ENCODE measurements at regions not wholly inside any gene's neighbourhood (a gene's known extent, or its start where the extent isn't known, plus 50 kb on each side); places are given as distances from the start of the nearest gene placed in this dataset.

DNA sequence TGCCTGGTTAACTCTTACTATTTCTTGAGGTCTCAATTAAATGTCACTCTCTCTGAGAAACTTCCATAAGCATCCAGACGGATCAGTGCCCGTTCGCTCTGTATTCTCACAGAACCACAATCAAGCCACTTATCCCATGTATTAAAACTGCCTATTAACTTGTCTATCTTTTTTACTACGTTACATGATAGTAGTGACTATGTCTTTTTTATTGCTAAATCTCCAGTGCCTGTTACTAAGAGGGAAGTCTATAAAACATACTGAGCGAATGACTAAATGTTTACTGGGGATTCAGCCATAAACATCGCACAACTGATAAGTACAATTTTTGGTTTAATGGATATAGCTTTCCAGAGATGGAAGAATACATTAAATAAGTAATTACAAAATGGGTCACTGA is 399.9 kb downstream of the NXPH1 start:
- TF ChIP-seq, protein P1, sequence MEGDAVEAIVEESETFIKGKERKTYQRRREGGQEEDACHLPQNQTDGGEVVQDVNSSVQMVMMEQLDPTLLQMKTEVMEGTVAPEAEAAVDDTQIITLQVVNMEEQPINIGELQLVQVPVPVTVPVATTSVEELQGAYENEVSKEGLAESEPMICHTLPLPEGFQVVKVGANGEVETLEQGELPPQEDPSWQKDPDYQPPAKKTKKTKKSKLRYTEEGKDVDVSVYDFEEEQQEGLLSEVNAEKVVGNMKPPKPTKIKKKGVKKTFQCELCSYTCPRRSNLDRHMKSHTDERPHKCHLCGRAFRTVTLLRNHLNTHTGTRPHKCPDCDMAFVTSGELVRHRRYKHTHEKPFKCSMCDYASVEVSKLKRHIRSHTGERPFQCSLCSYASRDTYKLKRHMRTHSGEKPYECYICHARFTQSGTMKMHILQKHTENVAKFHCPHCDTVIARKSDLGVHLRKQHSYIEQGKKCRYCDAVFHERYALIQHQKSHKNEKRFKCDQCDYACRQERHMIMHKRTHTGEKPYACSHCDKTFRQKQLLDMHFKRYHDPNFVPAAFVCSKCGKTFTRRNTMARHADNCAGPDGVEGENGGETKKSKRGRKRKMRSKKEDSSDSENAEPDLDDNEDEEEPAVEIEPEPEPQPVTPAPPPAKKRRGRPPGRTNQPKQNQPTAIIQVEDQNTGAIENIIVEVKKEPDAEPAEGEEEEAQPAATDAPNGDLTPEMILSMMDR (IDR thresholded peaks at IDR 0.05; ENCODE audit: borderline replicate concordance, extremely low read depth, low read length, poor library complexity, severe bottlenecking): no peak
- no peak for TF ChIP-seq EZH2 (IDR thresholded peaks at IDR 0.05; ENCODE audit: borderline replicate concordance, low read depth, low read length, severe bottlenecking)
